DLD1 (cell line): ENCODE measurements at regions not wholly inside any gene's neighbourhood (a gene's known extent, or its start where the extent isn't known, plus 50 kb on each side); places are given as distances from the start of the nearest gene placed in this dataset.

ENCODE experiments used
- in situ Hi-C: cut with HindIII; loops from 2 replicates; pipeline ENCODE4 v1.10.0; 2017; ENCODE audit warnings: low sequenced_read_pairs

GRCh38 chr10:130368761-130369560 lies 232.8 kb downstream of the GLRX3 start:
- in situ Hi-C loops, result no loop called here

- in situ Hi-C loops, result no loop called here
Observed at GRCh38 chr10:130369645-130370381, 233.6 kb downstream of the GLRX3 start.

GRCh38 chr10:130370721-130371120 lies 234.5 kb downstream of the GLRX3 start:
- in situ Hi-C loops, result no loop called here

GRCh38 chr10:130371156-130371555 lies 235.0 kb downstream of the GLRX3 start:
- in situ Hi-C loops, result no loop called here

- in situ Hi-C loops, result no loop called here
Observed at GRCh38 chr10:130371666-130372065, 235.5 kb downstream of the GLRX3 start.

GRCh38 chr10:130372222-130372621 lies 236.0 kb downstream of the GLRX3 start:
- in situ Hi-C loops, result no loop called here

GRCh38 chr10:130372866-130373265 lies 236.7 kb downstream of the GLRX3 start:
- in situ Hi-C loops, result no loop called here

- in situ Hi-C loops, result no loop called here
Observed at GRCh38 chr10:130377986-130378540, 241.9 kb downstream of the GLRX3 start.

GRCh38 chr10:130378556-130379400 lies 242.6 kb downstream of the GLRX3 start:
- in situ Hi-C loops, result no loop called here

GRCh38 chr10:130380056-130380455 lies 243.9 kb downstream of the GLRX3 start:
- in situ Hi-C loops, result no loop called here

GRCh38 chr10:130382031-130382430 lies 245.8 kb downstream of the GLRX3 start:
- in situ Hi-C loops, result no loop called here

- in situ Hi-C loops, result no loop called here
Observed at GRCh38 chr10:130387936-130388580, 251.9 kb downstream of the GLRX3 start.

- in situ Hi-C loops, result no loop called here
Observed at GRCh38 chr10:130388746-130389145, 252.6 kb downstream of the GLRX3 start.

- in situ Hi-C loops, result no loop called here
Observed at GRCh38 chr10:130389906-130390305, 253.7 kb downstream of the GLRX3 start.

- in situ Hi-C loops, result no loop called here
Observed at GRCh38 chr10:130392031-130392430, 255.8 kb downstream of the GLRX3 start.

- in situ Hi-C loops, result no loop called here
Observed at GRCh38 chr10:130393342-130393741, 257.2 kb downstream of the GLRX3 start.

- in situ Hi-C loops, result loop anchor here (5.0 kb wide), 1 partner anchor 52 kb away; no protein-coding TSS in a partner anchor
Observed at GRCh38 chr10:130394832-130395231, 258.6 kb downstream of the GLRX3 start.

GRCh38 chr10:130395248-130395936 lies 259.2 kb downstream of the GLRX3 start:
- in situ Hi-C loops, result loop anchor here (5.0 kb wide), 1 partner anchor 52 kb away; no protein-coding TSS in a partner anchor

- in situ Hi-C loops, result loop anchor here (5.0 kb wide), 1 partner anchor 51 kb away; no protein-coding TSS in a partner anchor
Observed at GRCh38 chr10:130396044-130396443, 259.9 kb downstream of the GLRX3 start.
